K562 (cell line): ENCODE measurements at regions not wholly inside any gene's neighbourhood (a gene's known extent, or its start where the extent isn't known, plus 50 kb on each side); places are given as distances from the start of the nearest gene placed in this dataset.

Source experiments
- ATF4 ChIP-seq: fragments of 450-650 bp; formaldehyde crosslinking; IDR thresholded peaks from 2 replicates; pipeline ENCODE4 v1.4.0; 2022; ENCODE audit warnings: mild to moderate bottlenecking, moderate library complexity
- E2F6 ChIP-seq, 2 experiments: IDR thresholded peaks; 2 replicates each; pipeline ENCODE4 v1.6.1; 2011; ENCODE audit warnings: borderline replicate concordance in 1 of 2, control low read depth in 1 of 2, low read depth in 1 of 2, low read length in 1 of 2, mild to moderate bottlenecking in 1 of 2, mixed read lengths in 1 of 2, moderate library complexity in 1 of 2; ENCODE audit not compliant: insufficient read depth in 1 of 2, insufficient read length in 1 of 2, poor library complexity in 1 of 2, severe bottlenecking in 1 of 2; ENCODE audit errors: extremely low read depth in 1 of 2
- FOXA3 ChIP-seq, 2 experiments: fragments of 450-650 bp in 1 of 2; sonication (generic) in 1 of 2; formaldehyde crosslinking; IDR thresholded peaks in 1 of 2; conservative IDR thresholded peaks in 1 of 2; 2 replicates each; pipeline versions ENCODE4 v1.4.0 to v1.8.0; 2020 to 2022; ENCODE audit warnings: mild to moderate bottlenecking in 2 of 2, missing genetic modification reagents in 1 of 2
- FOXK1 ChIP-seq: sonication (generic); formaldehyde crosslinking; IDR thresholded peaks from 2 replicates; pipeline ENCODE4 v1.8.0; 2022; ENCODE audit warnings: missing genetic modification reagents, mild to moderate bottlenecking, borderline replicate concordance
- GATAD2A ChIP-seq: fragments of 450-650 bp; IDR thresholded peaks from 2 replicates; pipeline ENCODE4 v1.6.1; 2017
- GMEB1 ChIP-seq: fragments of 250-450 bp; sonication (Bioruptor Pico); IDR thresholded peaks from 2 replicates; pipeline ENCODE4 v1.4.0; 2020; ENCODE audit warnings: mild to moderate bottlenecking
- HCFC1 ChIP-seq: IDR thresholded peaks from 2 replicates; pipeline ENCODE4 v1.6.1; 2012; ENCODE audit warnings: low read depth, low read length, improper control_type of control experiment
- KAT7 ChIP-seq: sonication (generic); formaldehyde crosslinking; IDR thresholded peaks from 2 replicates; pipeline ENCODE4 v1.8.0; 2022; ENCODE audit warnings: missing genetic modification reagents, mild to moderate bottlenecking, borderline replicate concordance
- MITF ChIP-seq: IDR thresholded peaks from 2 replicates; pipeline ENCODE4 v1.6.1; 2014; ENCODE audit warnings: antibody characterized with exemption
- SMAD1 ChIP-seq: fragments of 150-350 bp; IDR thresholded peaks from 2 replicates; pipeline ENCODE4 v1.6.1; 2014; ENCODE audit warnings: low read length, low read depth; ENCODE audit not compliant: partially characterized antibody
- SMARCA5 ChIP-seq: fragments of 450-650 bp; IDR thresholded peaks from 2 replicates; pipeline ENCODE4 v1.6.1; 2016
- SMARCC2 ChIP-seq: fragments of 450-650 bp; IDR thresholded peaks from 2 replicates; pipeline ENCODE4 v1.6.1; 2017; ENCODE audit warnings: antibody characterized with exemption, moderate library complexity, mild to moderate bottlenecking, low read depth
- ZMIZ1 ChIP-seq, 2 experiments: fragments of 150-350 bp in 1 of 2; IDR thresholded peaks; 2 replicates each; pipeline ENCODE4 v1.6.1; 2012 to 2016; ENCODE audit warnings: low read depth in 2 of 2, low read length in 2 of 2, mild to moderate bottlenecking in 1 of 2, moderate library complexity in 1 of 2
- ZNF212 ChIP-seq: fragments of 450-650 bp; formaldehyde crosslinking; IDR thresholded peaks from 2 replicates; pipeline ENCODE4 v1.4.0; 2020; ENCODE audit warnings: mild to moderate bottlenecking
- ZNF24 ChIP-seq: fragments of 450-650 bp; IDR thresholded peaks from 2 replicates; pipeline ENCODE4 v1.6.1; 2016
- ZNF277 ChIP-seq: fragments of 250-450 bp; sonication (Bioruptor Pico); IDR thresholded peaks from 2 replicates; pipeline ENCODE4 v1.8.0; 2022; ENCODE audit warnings: inconsistent platforms, mild to moderate bottlenecking, moderate library complexity, borderline replicate concordance
- ZNF384 ChIP-seq: IDR thresholded peaks from 2 replicates; pipeline ENCODE4 v1.6.1; 2012; ENCODE audit warnings: low read depth, low read length, improper control_type of control experiment

GRCh38 chr3:34284959-34285826 lies 486.8 kb downstream of the PDCD6IP start (continued):
- TF ChIP-seq SMAD1 (no peak), ZNF212 (CRISPR knock-in tag) (no peak), GATAD2A (no peak), GMEB1 (CRISPR knock-in tag) (no peak), ZNF277 (CRISPR knock-in tag) (no peak), ATF4 (no peak), HCFC1 (peak; percentile 79), SMARCA5 (no peak), ZNF384 (no peak), E2F6 (IDR thresholded peaks at IDR 0.05; ENCODE audit: borderline replicate concordance in 1 of 2, extremely low read depth in 1 of 2, insufficient read depth in 1 of 2, insufficient read length in 1 of 2, low read depth in 1 of 2, low read length in 1 of 2, poor library complexity in 1 of 2, severe bottlenecking in 1 of 2) (no peak), SMARCC2 (no peak), FOXA3 (CRISPR knock-in tag; conservative IDR thresholded peaks at IDR 0.05 in 1 of 2, IDR thresholded peaks at IDR 0.05 in 1 of 2) (no peak), ZMIZ1 (IDR thresholded peaks at IDR 0.05; ENCODE audit: low read depth in 2 of 2, low read length in 2 of 2) (no peak), KAT7 (CRISPR knock-in tag) (no peak), MITF (no peak), ZNF24 (0 out of 2 replicates have a peak, but pooled peaks have one; percentile 51), FOXK1 (CRISPR knock-in tag) (no peak)
